PC-3 (cell line): ENCODE measurements at regions not wholly inside any gene's neighbourhood (a gene's known extent, or its start where the extent isn't known, plus 50 kb on each side); places are given as distances from the start of the nearest gene placed in this dataset.

Experiments used
- ATAC-seq: fragments of 200-7000 bp; cut with Tn5 transposase; 2 replicates; pipeline ENCODE4 v1.9.1; 2020; ENCODE audit warnings: mild to moderate bottlenecking, moderate library complexity
- BruUV-seq: library from RNA; stranded (reverse); fragments of 400-500 nt; replicated peaks from 2 replicates; lab custom pipeline; 2021; lab: Mats Ljungman, UMichigan
- CTCF ChIA-PET: fragments of 300-600 bp; sonication (Branson Sonifier 250); formaldehyde crosslinking; loops from one replicate; lab custom pipeline; 2022; ENCODE audit warnings: antibody characterized with exemption; lab: Charles Lee
- POLR2A ChIA-PET: fragments of 300-600 bp; sonication (Branson Sonifier 250); formaldehyde crosslinking; loops from one replicate; lab custom pipeline; 2022; ENCODE audit warnings: antibody characterized with exemption; ENCODE audit not compliant: unreplicated experiment; lab: Charles Lee
- DNase-seq: peaks from one replicate; pipeline ENCODE4 v3.0.0-alpha.2; 2015
- H2AFZ ChIP-seq: fragments of 300-600 bp; sonication (generic); 2 replicates; pipeline ENCODE4 v1.6.0; 2016; ENCODE audit warnings: antibody characterized with exemption, low read length
- H3F3A ChIP-seq: fragments of 300-600 bp; sonication (generic); one replicate; pipeline ENCODE4 v1.6.0; 2017; ENCODE audit warnings: antibody characterized with exemption, low read length, control low read depth, mild to moderate bottlenecking; ENCODE audit not compliant: unreplicated experiment
- H3K27ac ChIP-seq: fragments of 300-600 bp; sonication (generic); 2 replicates; pipeline ENCODE4 v1.5.1; 2016; ENCODE audit warnings: mild to moderate bottlenecking, low read length
- H3K27me3 ChIP-seq: fragments of 300-600 bp; sonication (generic); 2 replicates; pipeline ENCODE4 v1.6.1; 2016; ENCODE audit warnings: low read length, mixed read lengths
- H3K36me3 ChIP-seq: fragments of 300-600 bp; sonication (generic); 2 replicates; pipeline ENCODE4 v1.6.1; 2016; ENCODE audit warnings: low read depth, mixed run types, low read length, mixed read lengths
- H3K4me1 ChIP-seq: fragments of 300-600 bp; sonication (generic); 2 replicates; pipeline ENCODE4 v1.5.1; 2016; ENCODE audit warnings: low read length; ENCODE audit not compliant: insufficient read depth
- H3K4me2 ChIP-seq: fragments of 300-600 bp; sonication (generic); 2 replicates; pipeline ENCODE4 v1.6.0; 2016; ENCODE audit warnings: low read length
- H3K4me3 ChIP-seq: fragments of 300-600 bp; sonication (generic); 2 replicates; pipeline ENCODE4 v1.5.1; 2016; ENCODE audit warnings: mild to moderate bottlenecking, low read length, mixed read lengths
- H3K79me2 ChIP-seq: fragments of 300-600 bp; sonication (generic); 2 replicates; pipeline ENCODE4 v1.6.1; 2017; ENCODE audit warnings: low read length, mixed read lengths
- H3K9ac ChIP-seq: fragments of 300-600 bp; sonication (generic); 2 replicates; pipeline ENCODE4 v1.6.0; 2016; ENCODE audit warnings: mild to moderate bottlenecking, low read length
- H3K9me2 ChIP-seq: fragments of 300-600 bp; sonication (generic); replicated peaks from 2 replicates; pipeline ENCODE4 v1.6.1; 2016; ENCODE audit warnings: mixed run types, low read length, mixed read lengths
- H3K9me3 ChIP-seq: fragments of 300-600 bp; sonication (generic); 2 replicates; pipeline ENCODE4 v1.6.1; 2016; ENCODE audit warnings: low read length, mixed read lengths
- H4K20me1 ChIP-seq: fragments of 300-600 bp; sonication (generic); 2 replicates; pipeline ENCODE4 v1.6.1; 2016; ENCODE audit warnings: low read length, mixed read lengths
- CTCF ChIP-seq: fragments of 300-600 bp; sonication (generic); conservative IDR thresholded peaks from 2 replicates; pipeline ENCODE4 v1.5.1; 2017; ENCODE audit warnings: antibody characterized with exemption, low read depth, mild to moderate bottlenecking, low read length
- EZH2 ChIP-seq: fragments of 300-600 bp; sonication (generic); IDR thresholded peaks from one replicate; pipeline ENCODE4 v1.6.1; 2017; ENCODE audit warnings: antibody characterized with exemption, mild to moderate bottlenecking, low read length; ENCODE audit not compliant: unreplicated experiment
- EZH2phosphoT487 ChIP-seq: fragments of 300-600 bp; sonication (generic); IDR thresholded peaks from 2 replicates; pipeline ENCODE4 v1.6.1; 2018; ENCODE audit warnings: mild to moderate bottlenecking, antibody characterized with exemption, low read length, borderline replicate concordance
- intact Hi-C: fragments of 100-400 bp; cut with micrococcal nuclease; formaldehyde crosslinking; loops from 2 replicates; pipeline ENCODE4 v1.9.0; 2023

- peaks cover 31% of the 10 kb centered on the region for H3K4me1 ChIP-seq
- H3K27ac ChIP-seq = no peak overlapping the region
- H3K9ac ChIP-seq = no peak overlapping the region
- no peak overlapping the region for H2AFZ ChIP-seq
- no peaks in the 10 kb centered on the region for H3K9me2 ChIP-seq
- intact Hi-C loops = no loop called here
- H3K9me3 ChIP-seq = no peaks in the 10 kb centered on the region
- ATAC-seq (no peak), DNase-seq (no peak)
- no peaks in the 10 kb centered on the region for H4K20me1 ChIP-seq
- peaks cover 8% of the 10 kb centered on the region; the same call in 1 of the 2 replicates for H3K27me3 ChIP-seq
- POLR2A ChIA-PET = no interaction called here
- no peaks in the 10 kb centered on the region for H3F3A ChIP-seq
- no peak for TF ChIP-seq EZH2
- no peak for TF ChIP-seq CTCF
- TF ChIP-seq EZH2phosphoT487 = no peak
- CTCF ChIA-PET = no interaction called here
- H3K4me3 ChIP-seq = no peak overlapping the region
- no peaks in the 10 kb centered on the region for H3K36me3 ChIP-seq
- H3K79me2 ChIP-seq = no peaks in the 10 kb centered on the region
- BruUV-seq = no TSS peak
- no peak overlapping the region for H3K4me2 ChIP-seq
Observed at GRCh38 chr11:76263166-76263565, 56.9 kb upstream of the WNT11 start.

DNA sequence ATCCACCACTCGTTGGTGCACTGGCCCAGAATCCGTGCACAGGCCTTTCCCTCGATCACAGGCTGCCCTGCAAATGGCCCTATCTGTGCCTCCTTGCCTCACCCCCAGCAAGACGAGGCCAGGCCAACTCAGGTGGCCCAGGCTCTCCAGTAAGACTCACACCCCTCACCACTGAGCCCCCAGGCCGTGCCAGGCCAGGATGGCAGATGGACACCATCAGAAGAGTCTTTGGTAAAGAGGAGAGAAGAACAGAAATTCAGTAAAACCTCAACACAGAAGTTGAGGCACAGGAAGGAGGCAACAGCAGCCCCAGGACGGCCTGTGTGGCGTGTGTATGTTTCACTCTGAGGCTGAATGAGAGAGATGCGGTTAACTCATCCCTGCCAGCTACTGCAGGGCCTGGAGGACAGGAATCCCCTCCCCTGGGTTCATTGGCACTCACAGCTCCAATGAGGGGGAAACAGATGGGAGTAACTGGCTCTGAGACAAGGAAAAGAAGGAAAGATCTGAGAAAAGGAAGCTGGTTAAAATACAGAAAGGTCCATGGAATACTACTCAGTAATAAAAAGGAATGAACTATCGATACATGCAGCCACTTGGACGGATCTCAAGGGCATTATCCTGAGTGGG, 54.1 kb upstream of the WNT11 start:
- intact Hi-C loops = no loop called here
- H3F3A ChIP-seq = no peaks in the 10 kb centered on the region
- DNase-seq (no peak), ATAC-seq (no peak)
- peaks cover 8% of the 10 kb centered on the region; the same call in 1 of the 2 replicates for H3K27me3 ChIP-seq
- POLR2A ChIA-PET = no interaction called here
- no peak overlapping the region for H3K4me3 ChIP-seq
- peaks cover 14% of the 10 kb centered on the region for H3K4me1 ChIP-seq
- TF ChIP-seq EZH2 = no peak
- TF ChIP-seq EZH2phosphoT487 = no peak
- no peak for TF ChIP-seq CTCF
- H3K9me2 ChIP-seq = no peaks in the 10 kb centered on the region
- H3K36me3 ChIP-seq = no peaks in the 10 kb centered on the region
- no peaks in the 10 kb centered on the region for H3K9me3 ChIP-seq
- no TSS peak for BruUV-seq
- no peak overlapping the region for H3K4me2 ChIP-seq
- no peak overlapping the region for H3K9ac ChIP-seq
- CTCF ChIA-PET = no interaction called here
- H3K79me2 ChIP-seq = no peaks in the 10 kb centered on the region
- H2AFZ ChIP-seq = no peak overlapping the region
- no peaks in the 10 kb centered on the region for H4K20me1 ChIP-seq
- no peak overlapping the region for H3K27ac ChIP-seq

DNA sequence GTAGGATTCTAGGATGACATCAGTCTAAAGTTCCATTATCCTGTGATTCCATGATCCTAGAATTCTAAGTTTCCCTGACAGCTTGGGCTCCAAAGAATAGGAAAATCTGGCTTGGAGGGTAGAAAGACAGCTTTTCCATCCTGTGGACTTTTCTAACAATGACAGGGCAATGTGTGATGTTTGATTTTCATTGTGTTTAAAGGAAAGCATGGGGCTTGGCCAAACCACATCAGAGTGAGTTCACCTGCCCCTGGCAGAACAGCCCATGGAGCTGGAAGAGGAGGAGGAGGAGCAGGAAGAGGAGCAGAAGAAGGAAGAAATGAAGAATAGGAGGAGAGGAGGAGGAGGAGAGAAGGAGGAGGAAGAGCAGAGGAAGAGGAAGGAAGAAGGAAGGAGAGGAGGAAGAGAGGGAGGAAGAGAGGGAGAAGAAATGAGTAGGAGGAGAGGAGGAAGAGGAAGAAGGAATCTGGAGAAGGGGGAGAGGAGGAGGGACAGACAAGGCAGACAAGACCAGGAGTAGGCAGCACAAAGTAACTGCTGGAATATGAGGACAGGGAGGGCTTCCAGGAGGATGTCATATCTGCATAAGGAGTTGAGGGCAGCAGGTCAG, 53.1 kb upstream of the WNT11 start:
- DNase-seq = peak; percentile 76
- Histone ChIP-seq H3K4me3 (no peak overlapping the region), H3K9ac (no peak overlapping the region), H3K9me2 (no peaks in the 10 kb centered on the region), H2AFZ (no peak overlapping the region), H3K9me3 (no peaks in the 10 kb centered on the region), H3K4me1 (peaks cover 14% of the 10 kb centered on the region), H3K27ac (no peak overlapping the region), H3F3A (no peaks in the 10 kb centered on the region), H3K79me2 (no peaks in the 10 kb centered on the region), H3K27me3 (peaks cover 8% of the 10 kb centered on the region; the same call in 1 of the 2 replicates), H3K4me2 (no peak overlapping the region), H3K36me3 (no peaks in the 10 kb centered on the region), H4K20me1 (no peaks in the 10 kb centered on the region)
- CTCF ChIA-PET = interaction anchor here (1.1 kb wide), 1 partner anchor 52 kb away, joined by 3 read pairs; no protein-coding TSS in a partner anchor
- POLR2A ChIA-PET = no interaction called here
- no TSS peak for BruUV-seq
- ATAC-seq = peak; percentile 77
- TF ChIP-seq EZH2phosphoT487 (no peak), EZH2 (no peak), CTCF (no peak)
- intact Hi-C loops = no loop called here
